OCI-LY1 (cell line): ENCODE measurements at regions not wholly inside any gene's neighbourhood (a gene's known extent, or its start where the extent isn't known, plus 50 kb on each side); places are given as distances from the start of the nearest gene placed in this dataset.
"Not testable (repeated sequence)": the region's sequence is repeated elsewhere in the genome, so short reads cannot be mapped to it uniquely, and the experiment has no call there.

Experiments
- EZH2 ChIP-seq: fragments of 200-600 bp; sonication (generic), shearing (Covaris generic); IDR thresholded peaks from 2 replicates; pipeline ENCODE4 v1.8.0; 2017; ENCODE audit warnings: borderline replicate concordance, mixed run types, mild to moderate bottlenecking, antibody characterized with exemption, low read length, moderate library complexity, mixed read lengths
- TF ChIP-seq, protein P1 (sequence below): fragments of 200-600 bp; sonication (generic), shearing (Covaris generic); IDR thresholded peaks from 2 replicates; pipeline ENCODE4 v1.5.1; 2017; ENCODE audit warnings: mild to moderate bottlenecking, antibody characterized with exemption, low read length, moderate library complexity, mixed read lengths

DNA sequence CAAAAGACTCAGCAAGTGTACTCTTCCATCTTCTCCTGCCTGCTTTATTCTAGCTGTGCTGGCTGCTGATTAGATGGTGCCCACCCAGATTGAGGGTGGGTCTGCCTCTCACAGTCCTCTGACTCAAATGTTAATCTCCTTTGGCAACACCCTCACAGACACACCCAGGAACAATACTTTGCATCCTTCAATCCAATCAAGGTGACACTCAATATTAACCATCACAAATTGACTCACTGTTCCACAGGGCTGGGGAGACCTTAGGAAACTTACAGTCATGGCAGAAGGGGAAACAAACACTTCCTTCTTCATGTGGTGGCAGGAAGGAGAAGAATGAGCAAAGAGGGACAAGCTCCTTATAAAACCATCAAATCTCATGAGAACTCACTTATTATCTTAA lies 94.9 kb upstream of the PLSCR5 start:
- TF ChIP-seq, protein P1, sequence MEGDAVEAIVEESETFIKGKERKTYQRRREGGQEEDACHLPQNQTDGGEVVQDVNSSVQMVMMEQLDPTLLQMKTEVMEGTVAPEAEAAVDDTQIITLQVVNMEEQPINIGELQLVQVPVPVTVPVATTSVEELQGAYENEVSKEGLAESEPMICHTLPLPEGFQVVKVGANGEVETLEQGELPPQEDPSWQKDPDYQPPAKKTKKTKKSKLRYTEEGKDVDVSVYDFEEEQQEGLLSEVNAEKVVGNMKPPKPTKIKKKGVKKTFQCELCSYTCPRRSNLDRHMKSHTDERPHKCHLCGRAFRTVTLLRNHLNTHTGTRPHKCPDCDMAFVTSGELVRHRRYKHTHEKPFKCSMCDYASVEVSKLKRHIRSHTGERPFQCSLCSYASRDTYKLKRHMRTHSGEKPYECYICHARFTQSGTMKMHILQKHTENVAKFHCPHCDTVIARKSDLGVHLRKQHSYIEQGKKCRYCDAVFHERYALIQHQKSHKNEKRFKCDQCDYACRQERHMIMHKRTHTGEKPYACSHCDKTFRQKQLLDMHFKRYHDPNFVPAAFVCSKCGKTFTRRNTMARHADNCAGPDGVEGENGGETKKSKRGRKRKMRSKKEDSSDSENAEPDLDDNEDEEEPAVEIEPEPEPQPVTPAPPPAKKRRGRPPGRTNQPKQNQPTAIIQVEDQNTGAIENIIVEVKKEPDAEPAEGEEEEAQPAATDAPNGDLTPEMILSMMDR: not testable (repeated sequence)
- not testable (repeated sequence) for TF ChIP-seq EZH2
